Choroid plexus epithelial cell (primary cell): ENCODE measurements at regions not wholly inside any gene's neighbourhood (a gene's known extent, or its start where the extent isn't known, plus 50 kb on each side); places are given as distances from the start of the nearest gene placed in this dataset.

Experiments
- DNase-seq: peaks from one replicate; pipeline ENCODE4 v3.0.0-alpha.2; 2010; ENCODE audit warnings: low read depth
- H3K4me3 ChIP-seq: 2 replicates; pipeline ENCODE4 v1.5.1; 2011; ENCODE audit warnings: low read depth, mild to moderate bottlenecking, control low read depth, low read length, moderate library complexity
- TF ChIP-seq, protein P1 (sequence below): conservative IDR thresholded peaks from 2 replicates; pipeline ENCODE4 v1.5.1; 2011; ENCODE audit warnings: low read depth, mild to moderate bottlenecking, control low read depth, inconsistent platforms, low read length, moderate library complexity

DNA sequence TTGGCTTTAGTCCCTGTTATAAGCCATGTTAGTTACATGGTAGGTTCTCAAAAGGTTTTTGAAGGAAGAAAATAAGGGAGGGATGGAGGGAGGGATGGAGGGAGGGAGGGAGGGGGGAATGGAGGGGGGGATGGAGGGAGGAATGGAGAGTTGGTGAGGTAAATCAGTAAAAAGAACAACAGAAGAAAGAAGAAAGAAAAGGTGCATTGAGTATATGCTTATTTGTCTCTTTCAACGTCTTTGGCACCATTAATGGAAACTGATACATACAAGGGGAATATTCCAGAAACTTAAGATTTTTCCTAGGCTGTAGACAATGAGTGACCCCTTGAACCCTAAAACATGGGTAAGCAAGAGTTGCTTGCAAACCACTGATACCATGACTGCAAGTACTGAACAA, 1056.3 kb downstream of the CDH11 start:
- DNase-seq: no peak
- TF ChIP-seq, protein P1, sequence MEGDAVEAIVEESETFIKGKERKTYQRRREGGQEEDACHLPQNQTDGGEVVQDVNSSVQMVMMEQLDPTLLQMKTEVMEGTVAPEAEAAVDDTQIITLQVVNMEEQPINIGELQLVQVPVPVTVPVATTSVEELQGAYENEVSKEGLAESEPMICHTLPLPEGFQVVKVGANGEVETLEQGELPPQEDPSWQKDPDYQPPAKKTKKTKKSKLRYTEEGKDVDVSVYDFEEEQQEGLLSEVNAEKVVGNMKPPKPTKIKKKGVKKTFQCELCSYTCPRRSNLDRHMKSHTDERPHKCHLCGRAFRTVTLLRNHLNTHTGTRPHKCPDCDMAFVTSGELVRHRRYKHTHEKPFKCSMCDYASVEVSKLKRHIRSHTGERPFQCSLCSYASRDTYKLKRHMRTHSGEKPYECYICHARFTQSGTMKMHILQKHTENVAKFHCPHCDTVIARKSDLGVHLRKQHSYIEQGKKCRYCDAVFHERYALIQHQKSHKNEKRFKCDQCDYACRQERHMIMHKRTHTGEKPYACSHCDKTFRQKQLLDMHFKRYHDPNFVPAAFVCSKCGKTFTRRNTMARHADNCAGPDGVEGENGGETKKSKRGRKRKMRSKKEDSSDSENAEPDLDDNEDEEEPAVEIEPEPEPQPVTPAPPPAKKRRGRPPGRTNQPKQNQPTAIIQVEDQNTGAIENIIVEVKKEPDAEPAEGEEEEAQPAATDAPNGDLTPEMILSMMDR: no peak
- no peak overlapping the region for H3K4me3 ChIP-seq

DNA sequence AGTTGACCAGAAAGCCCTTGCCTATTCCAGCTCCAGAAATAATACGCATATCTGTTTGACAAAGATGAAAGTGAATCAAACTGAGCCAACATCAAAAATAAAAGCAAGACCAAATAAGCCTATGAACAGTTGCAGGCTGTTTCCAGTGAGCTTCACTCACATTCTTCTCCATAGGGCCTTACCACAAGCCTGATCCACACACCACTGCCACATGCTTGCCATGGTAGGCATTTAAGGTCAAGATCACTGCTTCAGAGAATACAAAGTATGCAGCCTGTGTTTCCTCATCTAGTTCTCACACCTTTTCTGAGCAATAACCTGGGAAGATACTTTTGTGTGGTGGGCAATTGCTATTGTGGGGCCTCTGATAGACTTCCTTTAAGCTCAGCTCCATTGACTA, 1060.2 kb downstream of the CDH11 start:
- TF ChIP-seq, protein P1: no peak
- peak; percentile 18 for DNase-seq
- H3K4me3 ChIP-seq: no peak overlapping the region

DNA sequence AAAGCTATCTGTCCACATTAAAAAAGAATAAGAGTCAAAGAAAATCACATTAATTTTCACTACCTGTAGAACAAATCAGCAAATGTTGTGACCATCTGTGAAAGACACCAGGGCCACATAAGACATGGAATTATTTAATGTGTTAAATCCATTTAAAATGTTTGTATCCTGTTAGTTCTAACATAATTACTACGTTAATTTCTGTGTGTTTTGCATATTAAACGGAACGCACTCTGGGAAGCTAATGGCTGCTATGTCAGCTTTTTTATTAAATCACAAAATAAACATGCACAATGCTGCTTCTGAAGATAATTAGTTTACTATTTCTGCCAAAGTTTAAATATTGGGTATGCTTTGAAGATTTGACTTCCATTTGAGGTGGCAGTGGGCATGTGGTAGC, 1061.2 kb downstream of the CDH11 start:
- no peak overlapping the region for H3K4me3 ChIP-seq
- no peak for DNase-seq
- TF ChIP-seq, protein P1: no peak

DNA sequence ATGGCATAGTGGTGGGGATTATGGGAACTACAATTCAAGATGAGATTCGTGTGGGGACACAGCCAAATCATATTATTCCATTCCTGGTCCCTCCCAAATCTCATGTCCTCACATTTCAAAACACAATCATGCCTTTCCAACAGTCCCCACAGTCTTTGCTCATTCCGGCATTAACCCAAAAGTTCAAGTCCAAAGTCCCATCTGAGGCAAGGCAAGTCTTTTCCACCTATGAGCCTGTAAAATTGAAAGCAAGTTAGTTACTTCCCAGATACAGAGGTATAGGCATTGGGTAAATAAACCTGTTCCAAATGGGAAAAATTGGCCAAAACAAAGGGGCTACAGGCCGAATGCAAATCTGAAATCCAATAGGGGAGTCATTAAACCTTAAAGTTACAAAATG, 1063.2 kb downstream of the CDH11 start:
- DNase-seq: no peak
- TF ChIP-seq, protein P1: no peak
- H3K4me3 ChIP-seq: no peak overlapping the region

DNA sequence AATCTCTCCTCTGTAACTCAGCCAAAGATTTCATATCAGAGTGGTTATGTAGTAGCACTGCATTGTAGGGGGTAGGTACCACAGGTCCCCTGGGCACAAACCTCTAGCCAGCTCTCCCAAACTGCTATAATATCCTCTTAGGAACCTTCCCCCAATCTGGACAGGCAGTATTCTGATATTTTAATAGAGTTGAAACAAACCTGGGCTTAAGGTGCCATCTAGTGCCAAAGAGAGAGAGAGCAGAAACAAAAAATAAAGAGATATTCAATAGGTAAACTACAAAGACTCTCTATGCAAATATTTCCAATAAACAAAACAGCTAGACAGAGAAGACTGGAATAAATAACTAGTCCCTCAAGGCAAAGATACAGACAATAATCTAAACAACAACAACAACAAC, 1070.0 kb downstream of the CDH11 start:
- DNase-seq: peak; percentile 37
- TF ChIP-seq, protein P1: peak; percentile 52
- H3K4me3 ChIP-seq: no peak overlapping the region

DNA sequence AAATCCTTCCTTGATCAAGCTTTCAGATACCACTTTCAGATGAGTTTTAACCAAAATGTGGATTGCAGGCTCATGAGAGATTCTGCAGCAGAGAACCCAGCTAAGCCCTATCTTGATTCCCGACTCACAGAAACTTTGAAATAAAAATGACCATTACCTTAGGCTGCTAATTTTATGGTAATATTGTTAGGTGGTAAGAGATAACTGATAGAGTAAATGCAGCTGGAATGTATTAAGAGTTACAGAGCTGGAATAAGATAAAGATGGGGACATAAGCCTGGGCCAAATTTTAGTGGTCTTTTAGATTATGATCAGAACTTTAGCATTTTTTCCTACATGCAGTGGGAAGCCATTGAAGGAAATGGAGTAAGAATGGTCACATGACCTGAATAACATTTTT, 1074.0 kb downstream of the CDH11 start:
- no peak overlapping the region for H3K4me3 ChIP-seq
- DNase-seq: no peak
- TF ChIP-seq, protein P1: no peak

DNA sequence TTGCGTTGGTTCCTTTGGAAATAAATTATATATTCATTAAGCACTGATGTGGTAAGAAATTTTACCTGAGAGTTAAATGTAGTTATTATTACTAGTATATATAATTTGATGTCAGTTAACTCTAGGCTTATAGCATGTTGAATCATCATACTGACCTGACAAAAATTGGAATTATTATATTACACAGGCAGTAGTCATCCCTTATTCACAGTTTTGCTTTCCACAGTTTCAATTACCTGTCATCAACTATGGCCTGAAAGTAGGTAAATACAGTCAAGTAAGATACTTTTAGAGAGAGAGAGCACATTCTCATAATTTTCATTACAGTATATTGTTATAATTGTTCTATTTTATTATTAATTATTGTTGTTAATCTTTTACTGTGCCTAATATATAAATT, 1074.7 kb downstream of the CDH11 start:
- no peak overlapping the region for H3K4me3 ChIP-seq
- TF ChIP-seq, protein P1: no peak
- no peak for DNase-seq
